Activated naive CD4-positive, alpha-beta T cell treated with anti-CD3 and anti-CD28 coated beads for 36 hours (primary cell): ENCODE measurements at regions not wholly inside any gene's neighbourhood (a gene's known extent, or its start where the extent isn't known, plus 50 kb on each side); places are given as distances from the start of the nearest gene placed in this dataset.

Experiments used
- CTCF ChIA-PET: fragments of 350-600 bp; sonication (Branson Sonifier 250); formaldehyde crosslinking; loops from one replicate; lab custom pipeline; 2021; ENCODE audit warnings: antibody characterized with exemption; lab: Charles Lee
- DNase-seq: peaks from one replicate; pipeline ENCODE4 v3.0.0-alpha.2; 2020
- H3K27ac Mint-ChIP-seq: one replicate; pipeline ENCODE4 v1.8.0; 2021; ENCODE audit warnings: mild to moderate bottlenecking, mixed read lengths
- H3K27me3 Mint-ChIP-seq: one replicate; pipeline ENCODE4 v1.8.0; 2021; ENCODE audit warnings: low read depth, mixed read lengths
- H3K36me3 Mint-ChIP-seq: one replicate; pipeline ENCODE4 v1.8.0; 2021; ENCODE audit warnings: low read depth, mixed read lengths
- H3K4me1 Mint-ChIP-seq: one replicate; pipeline ENCODE4 v1.8.0; 2021; ENCODE audit warnings: low read depth, mixed read lengths
- H3K4me3 Mint-ChIP-seq: one replicate; pipeline ENCODE4 v1.8.0; 2021; ENCODE audit warnings: mild to moderate bottlenecking, moderate library complexity, mixed read lengths
- H3K9me3 Mint-ChIP-seq: one replicate; pipeline ENCODE4 v1.8.0; 2021; ENCODE audit warnings: mixed read lengths
- intact Hi-C: fragments of 100-400 bp; cut with micrococcal nuclease; formaldehyde crosslinking; loops from one replicate; pipeline ENCODE4 v1.15.1; 2023

DNA sequence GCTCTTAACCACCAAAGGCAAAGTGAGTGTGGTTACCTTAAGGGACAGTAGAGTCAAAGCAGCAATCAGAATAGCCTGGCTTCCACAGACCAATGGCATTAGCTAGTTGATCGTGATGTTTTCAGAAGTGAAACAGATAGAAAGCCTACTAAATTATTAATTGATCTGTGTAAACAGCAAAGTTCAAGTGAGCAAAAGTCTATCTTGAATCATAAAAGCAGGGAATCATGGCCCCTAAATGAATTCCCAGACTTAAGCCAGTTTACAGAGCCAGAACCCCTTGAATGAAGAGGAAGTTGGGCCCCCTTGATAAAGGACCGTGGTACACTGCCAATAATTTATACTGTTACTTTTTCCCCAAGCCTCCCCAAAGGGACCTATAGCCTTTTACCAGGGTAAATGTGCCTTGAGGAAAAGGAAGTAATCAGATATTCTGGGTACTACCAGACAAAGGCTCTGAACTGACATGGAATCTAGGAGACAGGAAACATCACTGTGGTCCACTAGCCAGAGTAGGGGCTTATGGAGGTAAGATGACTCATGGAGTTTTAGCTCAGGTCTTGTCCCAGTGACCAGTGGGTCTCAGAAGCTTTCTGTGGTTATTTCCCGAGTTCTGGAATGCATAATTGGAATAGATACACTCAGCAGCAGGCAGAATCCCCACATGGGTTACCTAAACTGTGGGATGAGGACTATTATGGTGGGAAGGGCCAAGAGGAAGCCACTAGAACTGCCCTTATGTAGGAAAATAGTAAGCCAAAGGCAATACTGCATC is 317.5 kb downstream of the CD83 start:
- intact Hi-C loops, result no loop called here

DNA sequence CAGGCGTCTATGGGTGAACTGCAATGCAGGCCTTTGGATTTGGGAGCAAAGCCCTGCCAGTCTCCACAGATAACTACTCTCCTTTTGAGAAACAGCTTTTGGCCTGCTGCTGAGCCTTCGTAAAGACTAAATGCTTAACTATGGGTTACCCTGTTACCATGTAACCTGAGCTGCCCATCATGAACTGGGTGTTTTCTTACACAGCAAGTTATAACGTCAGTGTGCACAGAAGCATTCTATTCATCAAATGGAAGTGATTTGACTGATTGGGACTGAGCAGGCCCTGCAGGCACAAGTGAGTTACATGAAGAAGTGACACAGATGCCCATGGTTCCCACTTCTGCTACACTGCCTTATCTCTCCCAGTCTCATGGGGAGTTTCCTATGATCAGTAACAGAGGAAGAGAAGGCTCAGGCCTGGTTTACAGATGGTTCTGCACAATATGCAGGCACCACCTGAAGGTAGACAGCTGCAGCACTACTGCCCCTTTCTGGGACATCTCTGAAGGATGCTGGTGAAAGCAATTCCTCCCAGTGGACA is 319.1 kb downstream of the CD83 start:
- H3K9me3 Mint-ChIP-seq, result no peaks in the 10 kb centered on the region
- H3K4me3 Mint-ChIP-seq, result no peak overlapping the region
- intact Hi-C loops, result no loop called here
- no peak overlapping the region for H3K27ac Mint-ChIP-seq
- H3K4me1 Mint-ChIP-seq, result no peaks in the 10 kb centered on the region
- DNase-seq, result no peak
- no peaks in the 10 kb centered on the region for H3K27me3 Mint-ChIP-seq
- CTCF ChIA-PET, result no interaction called here
- no peaks in the 10 kb centered on the region for H3K36me3 Mint-ChIP-seq

More for the DNA sequence above, 317.5 kb downstream of the CD83 start:
- Mint-ChIP-seq H3K9me3 (no peaks in the 10 kb centered on the region), H3K4me1 (no peaks in the 10 kb centered on the region), H3K27ac (no peak overlapping the region), H3K27me3 (no peaks in the 10 kb centered on the region), H3K4me3 (no peak overlapping the region), H3K36me3 (no peaks in the 10 kb centered on the region)
- DNase-seq, result no peak
- CTCF ChIA-PET, result no interaction called here

DNA sequence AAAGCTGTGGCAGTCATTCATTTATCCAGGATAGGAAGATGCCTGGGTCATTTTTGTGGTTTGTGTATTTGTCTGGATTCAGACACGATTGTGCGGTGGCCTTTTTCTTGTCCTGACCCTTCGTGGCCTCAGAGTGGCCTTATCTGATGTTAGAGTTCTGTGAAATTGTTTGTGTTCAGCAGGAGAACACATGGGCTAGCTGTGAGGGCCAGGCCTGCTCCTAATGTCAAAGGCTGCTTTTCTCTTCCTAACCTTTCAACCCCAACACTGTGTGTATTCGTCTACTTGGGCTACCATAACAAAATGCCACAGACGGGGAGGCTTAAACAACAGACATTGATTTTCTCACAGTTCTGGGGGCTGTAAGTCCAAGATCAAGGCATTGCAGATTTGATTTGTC is 321.8 kb downstream of the CD83 start:
- Mint-ChIP-seq H3K9me3 (no peaks in the 10 kb centered on the region), H3K4me1 (peaks cover 2% of the 10 kb centered on the region), H3K36me3 (no peaks in the 10 kb centered on the region), H3K4me3 (no peak overlapping the region), H3K27me3 (no peaks in the 10 kb centered on the region), H3K27ac (no peak overlapping the region)
- intact Hi-C loops, result no loop called here
- DNase-seq, result no peak
- CTCF ChIA-PET, result no interaction called here

DNA sequence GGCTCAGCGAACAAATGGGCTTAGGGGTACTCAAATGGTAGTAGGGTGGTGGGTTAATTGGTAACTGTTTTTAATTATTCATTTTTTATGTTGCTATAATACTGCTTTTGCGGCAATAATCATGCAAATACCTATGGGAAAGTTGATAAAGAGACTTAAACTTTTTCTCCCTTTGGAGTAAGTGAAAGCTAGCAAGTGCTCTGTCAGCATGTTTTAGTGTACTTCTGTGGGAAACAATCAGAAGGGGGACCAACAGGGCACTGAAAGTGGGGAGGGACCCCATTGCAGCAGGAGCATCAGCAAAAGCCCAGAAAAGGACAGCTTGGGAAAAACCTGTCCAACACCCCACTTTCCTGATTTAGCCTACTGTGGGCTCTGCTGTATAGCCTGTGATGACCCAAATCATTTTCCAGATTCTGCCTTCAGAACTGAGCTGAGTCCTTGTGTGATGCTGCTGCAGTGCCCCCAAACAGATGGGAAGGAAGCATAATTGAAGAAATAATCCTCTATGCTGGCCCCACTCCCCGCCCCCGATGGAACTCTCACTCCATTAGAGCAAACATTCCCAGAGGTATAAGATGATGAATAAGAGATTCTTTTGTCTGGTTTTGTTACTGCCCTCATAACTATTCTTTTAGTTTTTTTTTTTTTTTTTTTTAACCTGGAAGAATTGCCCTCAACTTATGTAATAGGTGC is 322.8 kb downstream of the CD83 start:
- no peak overlapping the region for H3K4me3 Mint-ChIP-seq
- H3K4me1 Mint-ChIP-seq, result peaks cover 2% of the 10 kb centered on the region
- no peaks in the 10 kb centered on the region for H3K27me3 Mint-ChIP-seq
- CTCF ChIA-PET, result interaction anchor here (0.6 kb wide), 1 partner anchor 585 kb away, joined by 3 read pairs; no protein-coding TSS in a partner anchor
- H3K27ac Mint-ChIP-seq, result no peak overlapping the region
- H3K9me3 Mint-ChIP-seq, result no peaks in the 10 kb centered on the region
- intact Hi-C loops, result no loop called here
- DNase-seq, result no peak
- H3K36me3 Mint-ChIP-seq, result no peaks in the 10 kb centered on the region

GRCh38 chr6:14440940-14441781 is 323.6 kb downstream of the CD83 start:
- Mint-ChIP-seq H3K4me3 (no peak overlapping the region), H3K27ac (no peak overlapping the region), H3K36me3 (no peaks in the 10 kb centered on the region), H3K27me3 (no peaks in the 10 kb centered on the region), H3K4me1 (peaks cover 2% of the 10 kb centered on the region), H3K9me3 (no peaks in the 10 kb centered on the region)
- DNase-seq, result no peak
- intact Hi-C loops, result no loop called here
- CTCF ChIA-PET, result no interaction called here

GRCh38 chr6:14442242-14442641 is 324.7 kb downstream of the CD83 start:
- H3K9me3 Mint-ChIP-seq, result no peaks in the 10 kb centered on the region
- CTCF ChIA-PET, result no interaction called here
- DNase-seq, result no peak
- intact Hi-C loops, result no loop called here
- no peaks in the 10 kb centered on the region for H3K36me3 Mint-ChIP-seq
- no peak overlapping the region for H3K4me3 Mint-ChIP-seq
- H3K4me1 Mint-ChIP-seq, result peaks cover 2% of the 10 kb centered on the region
- no peaks in the 10 kb centered on the region for H3K27me3 Mint-ChIP-seq
- H3K27ac Mint-ChIP-seq, result no peak overlapping the region

DNA sequence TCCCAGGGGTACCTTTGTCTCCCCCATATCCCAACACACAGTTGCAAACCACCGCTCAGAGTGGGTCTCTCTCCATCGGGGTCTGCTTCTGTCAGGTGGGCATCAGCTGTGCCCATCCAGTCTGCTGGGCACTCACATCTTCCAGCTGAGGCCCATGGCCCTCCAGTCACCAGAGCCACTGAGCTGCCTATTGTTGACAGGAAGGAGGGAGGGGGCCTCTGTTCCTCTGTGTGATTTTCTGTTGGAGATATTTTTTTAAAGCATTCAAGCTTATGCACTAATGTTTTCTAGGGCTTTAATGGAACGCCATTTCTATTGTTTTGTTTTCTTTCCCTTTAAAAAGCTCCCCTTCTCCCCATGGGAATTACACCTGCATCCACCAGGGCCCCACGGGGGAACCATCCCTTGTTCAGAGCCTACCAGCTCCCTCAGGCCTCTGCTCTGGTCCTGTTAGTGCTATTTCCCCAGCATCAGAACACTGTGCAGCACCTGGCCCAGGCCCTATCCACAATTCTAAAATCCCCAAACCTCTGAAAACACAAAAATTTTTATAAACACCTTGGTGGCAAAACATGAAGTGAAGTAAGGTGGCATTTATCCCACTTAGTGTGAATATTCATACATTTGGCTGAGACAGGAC is 326.2 kb downstream of the CD83 start:
- CTCF ChIA-PET, result no interaction called here

GRCh38 chr6:14444295-14444972 is 326.9 kb downstream of the CD83 start:
- Mint-ChIP-seq H3K4me3 (no peak overlapping the region), H3K9me3 (peaks cover 9% of the 10 kb centered on the region), H3K27ac (no peak overlapping the region), H3K4me1 (peaks cover 5% of the 10 kb centered on the region), H3K27me3 (no peaks in the 10 kb centered on the region), H3K36me3 (no peaks in the 10 kb centered on the region)
- CTCF ChIA-PET, result no interaction called here
- DNase-seq, result no peak
- intact Hi-C loops, result no loop called here

More for the DNA sequence above, 326.2 kb downstream of the CD83 start:
- Mint-ChIP-seq H3K4me1 (peaks cover 2% of the 10 kb centered on the region), H3K36me3 (no peaks in the 10 kb centered on the region), H3K4me3 (no peak overlapping the region), H3K27ac (no peak overlapping the region), H3K9me3 (peaks cover 9% of the 10 kb centered on the region), H3K27me3 (no peaks in the 10 kb centered on the region)
- DNase-seq, result no peak
- intact Hi-C loops, result no loop called here

GRCh38 chr6:14447240-14447639 is 329.7 kb downstream of the CD83 start:
- Mint-ChIP-seq H3K4me1 (peaks cover 24% of the 10 kb centered on the region), H3K27me3 (peaks cover 1% of the 10 kb centered on the region), H3K4me3 (no peak overlapping the region), H3K36me3 (no peaks in the 10 kb centered on the region), H3K9me3 (peaks cover 9% of the 10 kb centered on the region), H3K27ac (no peak overlapping the region)
- no peak for DNase-seq
- CTCF ChIA-PET, result interaction anchor here (0.6 to 1.7 kb wide), 2 partner anchors 54 to 236 kb away, joined by 4 read pairs; no protein-coding TSS in a partner anchor
- intact Hi-C loops, result no loop called here

DNA sequence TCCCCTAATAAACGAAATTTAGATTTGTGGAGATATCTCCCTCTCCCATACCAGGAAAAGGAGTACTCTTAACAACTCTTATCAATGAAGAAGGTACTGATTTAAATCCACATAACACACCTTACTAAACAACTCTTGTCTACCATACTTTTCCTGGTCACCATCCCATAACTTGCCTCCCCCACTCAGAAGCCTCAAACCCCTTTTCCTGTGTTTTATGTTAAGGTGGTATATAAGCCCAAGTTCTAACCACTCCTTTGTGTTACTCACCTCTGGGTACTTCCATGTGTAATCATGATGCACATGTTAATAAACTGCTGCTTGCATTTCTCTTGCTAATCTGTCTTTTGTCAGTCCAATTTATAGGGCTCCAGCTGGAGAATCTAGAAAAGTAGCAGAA is 330.7 kb downstream of the CD83 start:
- no peak overlapping the region for H3K4me3 Mint-ChIP-seq

GRCh38 chr6:14450133-14450504 is 332.5 kb downstream of the CD83 start:
- CTCF ChIA-PET, result no interaction called here
- H3K27ac Mint-ChIP-seq, result no peak overlapping the region
- peaks cover 48% of the 10 kb centered on the region for H3K4me1 Mint-ChIP-seq
- no peak overlapping the region for H3K4me3 Mint-ChIP-seq
- intact Hi-C loops, result loop anchor here (5.0 kb wide), 2 partner anchors 173 to 427 kb away; no protein-coding TSS in a partner anchor
- DNase-seq, result no peak
- H3K9me3 Mint-ChIP-seq, result peaks cover 9% of the 10 kb centered on the region
- H3K36me3 Mint-ChIP-seq, result no peaks in the 10 kb centered on the region
- peaks cover 1% of the 10 kb centered on the region for H3K27me3 Mint-ChIP-seq

More for the DNA sequence above, 330.7 kb downstream of the CD83 start:
- intact Hi-C loops, result no loop called here
- Mint-ChIP-seq H3K36me3 (no peaks in the 10 kb centered on the region), H3K27ac (no peak overlapping the region), H3K4me1 (peaks cover 32% of the 10 kb centered on the region), H3K9me3 (peaks cover 9% of the 10 kb centered on the region), H3K27me3 (peaks cover 1% of the 10 kb centered on the region)
- CTCF ChIA-PET, result no interaction called here
- DNase-seq, result no peak
